A673 (cell line): ENCODE measurements at regions not wholly inside any gene's neighbourhood (a gene's known extent, or its start where the extent isn't known, plus 50 kb on each side); places are given as distances from the start of the nearest gene placed in this dataset.

Experiments used
- BruUV-seq: library from RNA; stranded (reverse); fragments of 400-500 nt; replicated peaks from 2 replicates; lab custom pipeline; 2021; lab: Mats Ljungman, UMichigan
- CTCF ChIA-PET: fragments of 300-600 bp; sonication (Branson Sonifier 250); formaldehyde crosslinking; loops from one replicate; lab custom pipeline; 2022; ENCODE audit warnings: antibody characterized with exemption; lab: Charles Lee
- POLR2A ChIA-PET: fragments of 300-600 bp; sonication (Branson Sonifier 250); formaldehyde crosslinking; loops from one replicate; lab custom pipeline; 2022; ENCODE audit warnings: antibody characterized with exemption; ENCODE audit not compliant: low non-redundant PET; lab: Charles Lee
- DNase-seq: peaks from one replicate; pipeline ENCODE4 v3.0.0-alpha.2; 2015; ENCODE audit warnings: low spot score
- H3K27ac ChIP-seq: fragments of 200-600 bp; sonication (generic); 2 replicates; pipeline ENCODE4 v1.5.1; 2016; ENCODE audit warnings: mixed run types, low read depth, mild to moderate bottlenecking, mixed read lengths, antibody characterized with exemption, low read length; ENCODE audit not compliant: poor library complexity, severe bottlenecking
- H3K27me3 ChIP-seq: fragments of 200-600 bp; sonication (generic); replicated peaks from 2 replicates; pipeline ENCODE4 v1.6.1; 2017; ENCODE audit warnings: mixed run types, low read depth, mild to moderate bottlenecking, mixed read lengths, antibody characterized with exemption, low read length; ENCODE audit not compliant: insufficient read depth, poor library complexity
- H3K36me3 ChIP-seq: fragments of 200-600 bp; sonication (generic); 2 replicates; pipeline ENCODE4 v1.6.1; 2016; ENCODE audit warnings: mixed run types, mild to moderate bottlenecking, mixed read lengths, antibody characterized with exemption, low read length; ENCODE audit not compliant: insufficient read depth, poor library complexity, severe bottlenecking
- H3K4me1 ChIP-seq: fragments of 200-600 bp; sonication (generic); 2 replicates; pipeline ENCODE4 v1.6.1; 2017; ENCODE audit warnings: mixed run types, mild to moderate bottlenecking, mixed read lengths, antibody characterized with exemption, low read length; ENCODE audit not compliant: insufficient read depth, poor library complexity, severe bottlenecking
- H3K4me3 ChIP-seq: fragments of 200-600 bp; sonication (generic); 2 replicates; pipeline ENCODE4 v1.5.1; 2016; ENCODE audit warnings: low read depth, mixed run types, mild to moderate bottlenecking, mixed read lengths, low read length; ENCODE audit not compliant: poor library complexity, severe bottlenecking
- H3K9me3 ChIP-seq: fragments of 200-600 bp; sonication (generic); 2 replicates; pipeline ENCODE4 v1.6.1; 2016; ENCODE audit warnings: mixed run types, low read depth, mild to moderate bottlenecking, mixed read lengths, antibody characterized with exemption, low read length; ENCODE audit not compliant: poor library complexity, severe bottlenecking
- CTCF ChIP-seq: fragments of 300-800, 200-600 bp; sonication (generic); conservative IDR thresholded peaks from 2 replicates; pipeline ENCODE4 v1.5.1; 2017; ENCODE audit warnings: low read depth, mild to moderate bottlenecking, antibody characterized with exemption, low read length, moderate library complexity, mixed read lengths
- EZH2 ChIP-seq: fragments of 200-600 bp; sonication (generic); IDR thresholded peaks from 2 replicates; pipeline ENCODE4 v1.6.1; 2017; ENCODE audit warnings: borderline replicate concordance, low read depth, mild to moderate bottlenecking, mixed read lengths, antibody characterized with exemption, low read length; ENCODE audit not compliant: poor library complexity, severe bottlenecking
- intact Hi-C: fragments of 100-400 bp; cut with micrococcal nuclease; formaldehyde crosslinking; loops from one replicate; pipeline ENCODE4 v1.10.0; 2022; ENCODE audit not compliant: unreplicated experiment

GRCh38 chr21:15243406-15243805, 178.6 kb upstream of the NRIP1 start:
- TF ChIP-seq CTCF (no peak), EZH2 (no peak)
- H3K4me3 ChIP-seq, result no peak overlapping the region
- POLR2A ChIA-PET, result no interaction called here
- H3K27me3 ChIP-seq, result no peaks in the 10 kb centered on the region
- H3K4me1 ChIP-seq, result no peaks in the 10 kb centered on the region
- CTCF ChIA-PET, result no interaction called here
- H3K27ac ChIP-seq, result no peak overlapping the region
- no TSS peak for BruUV-seq
- DNase-seq, result no peak
- H3K36me3 ChIP-seq, result no peaks in the 10 kb centered on the region
- H3K9me3 ChIP-seq, result no peaks in the 10 kb centered on the region
- intact Hi-C loops, result no loop called here

GRCh38 chr21:15247613-15248012, 182.8 kb upstream of the NRIP1 start:
- Histone ChIP-seq H3K27me3 (no peaks in the 10 kb centered on the region), H3K4me1 (no peaks in the 10 kb centered on the region), H3K9me3 (no peaks in the 10 kb centered on the region), H3K36me3 (no peaks in the 10 kb centered on the region), H3K27ac (no peak overlapping the region), H3K4me3 (no peak overlapping the region)
- TF ChIP-seq EZH2 (no peak), CTCF (no peak)
- POLR2A ChIA-PET, result no interaction called here
- intact Hi-C loops, result no loop called here
- DNase-seq, result no peak
- CTCF ChIA-PET, result no interaction called here
- BruUV-seq, result no TSS peak

- no peak for DNase-seq
- no peak for TF ChIP-seq CTCF
- no peak for TF ChIP-seq EZH2
- CTCF ChIA-PET, result no interaction called here
- no peaks in the 10 kb centered on the region for H3K27me3 ChIP-seq
- H3K9me3 ChIP-seq, result no peaks in the 10 kb centered on the region
- POLR2A ChIA-PET, result no interaction called here
- H3K4me1 ChIP-seq, result no peaks in the 10 kb centered on the region
- H3K36me3 ChIP-seq, result no peaks in the 10 kb centered on the region
- intact Hi-C loops, result no loop called here
- H3K27ac ChIP-seq, result no peak overlapping the region
- no peak overlapping the region for H3K4me3 ChIP-seq
- BruUV-seq, result no TSS peak
Observed at GRCh38 chr21:15249285-15249993, 184.6 kb upstream of the NRIP1 start.
